Neural cell (in vitro differentiated cells): ENCODE measurements at regions not wholly inside any gene's neighbourhood (a gene's known extent, or its start where the extent isn't known, plus 50 kb on each side); places are given as distances from the start of the nearest gene placed in this dataset.
A peak's percentile ranks its signal among the peaks of the same experiment; 100 is the strongest.

Experiments used
- H2AFZ ChIP-seq: fragments of 200-600, 300-800 bp; sonication (generic), shearing (Covaris generic); 2 replicates; pipeline ENCODE4 v1.6.0; 2014; ENCODE audit warnings: low read depth, mild to moderate bottlenecking, antibody characterized with exemption, low read length, moderate library complexity
- H3F3A ChIP-seq: fragments of 200-600 bp; shearing (Covaris generic); 2 replicates; pipeline ENCODE4 v1.6.1; 2016; ENCODE audit warnings: mild to moderate bottlenecking, moderate library complexity, mixed read lengths, antibody characterized with exemption, low read length; ENCODE audit not compliant: insufficient read depth, poor library complexity, severe bottlenecking
- H3K27ac ChIP-seq: fragments of 200-600, 300-800 bp; sonication (generic), shearing (Covaris generic); 2 replicates; pipeline ENCODE4 v1.5.1; 2014; ENCODE audit warnings: mild to moderate bottlenecking, low read length, moderate library complexity
- H3K27me3 ChIP-seq: fragments of 300-800, 200-600 bp; sonication (generic), shearing (Covaris generic); 2 replicates; pipeline ENCODE4 v1.6.0; 2014; ENCODE audit warnings: mild to moderate bottlenecking, low read depth, low read length, moderate library complexity; ENCODE audit not compliant: insufficient read depth
- H3K36me3 ChIP-seq: fragments of 300-800, 200-600 bp; sonication (generic), shearing (Covaris generic); 2 replicates; pipeline ENCODE4 v1.5.1; 2014; ENCODE audit warnings: mild to moderate bottlenecking, antibody characterized with exemption, low read length, moderate library complexity; ENCODE audit not compliant: insufficient read depth
- H3K4me2 ChIP-seq: fragments of 300-800, 200-600 bp; sonication (generic), shearing (Covaris generic); 2 replicates; pipeline ENCODE4 v1.6.0; 2014; ENCODE audit warnings: mild to moderate bottlenecking, low read length
- H3K4me3 ChIP-seq: fragments of 300-800, 200-600 bp; sonication (generic), shearing (Covaris generic); 2 replicates; pipeline ENCODE4 v1.5.1; 2014; ENCODE audit warnings: mild to moderate bottlenecking, low read length, moderate library complexity
- H3K79me2 ChIP-seq: fragments of 200-600 bp; shearing (Covaris generic); replicated peaks from 2 replicates; pipeline ENCODE4 v1.6.0; 2014; ENCODE audit warnings: mild to moderate bottlenecking, low read length, moderate library complexity; ENCODE audit not compliant: insufficient read depth
- H3K9ac ChIP-seq: fragments of 300-800, 200-600 bp; sonication (generic), shearing (Covaris generic); 2 replicates; pipeline ENCODE4 v1.6.1; 2016; ENCODE audit warnings: mild to moderate bottlenecking, low read length, mixed read lengths
- H3K9me2 ChIP-seq: fragments of 200-600 bp; shearing (Covaris generic); 2 replicates; pipeline ENCODE4 v1.6.1; 2016; ENCODE audit warnings: mild to moderate bottlenecking, low read length, mixed read lengths; ENCODE audit not compliant: insufficient read depth
- H3K9me3 ChIP-seq: fragments of 200-600, 300-800 bp; sonication (generic), shearing (Covaris generic); 2 replicates; pipeline ENCODE4 v1.6.1; 2016; ENCODE audit warnings: mild to moderate bottlenecking, mixed run types, low read length, moderate library complexity, mixed read lengths
- H4K20me1 ChIP-seq: fragments of 200-600 bp; shearing (Covaris generic); 2 replicates; pipeline ENCODE4 v1.6.1; 2016; ENCODE audit warnings: mild to moderate bottlenecking, mixed run types; ENCODE audit not compliant: insufficient read depth
- CTCF ChIP-seq: fragments of 450-650 bp; IDR thresholded peaks from 2 replicates; pipeline ENCODE4 v1.5.1; 2014; ENCODE audit warnings: antibody characterized with exemption, mild to moderate bottlenecking, moderate library complexity; ENCODE audit not compliant: poor library complexity, severe bottlenecking
- EP300 ChIP-seq: fragments of 450-650 bp; conservative IDR thresholded peaks from 2 replicates; pipeline ENCODE4 v1.6.1; 2014; ENCODE audit warnings: antibody characterized with exemption, mild to moderate bottlenecking, moderate library complexity; ENCODE audit not compliant: poor library complexity, severe bottlenecking
- EZH2 ChIP-seq: fragments of 200-600, 300-800 bp; shearing (Covaris generic), sonication (generic); IDR thresholded peaks from 2 replicates; pipeline ENCODE4 v1.6.1; 2014; ENCODE audit warnings: antibody characterized with exemption, low read length, borderline replicate concordance, mild to moderate bottlenecking; ENCODE audit not compliant: insufficient read depth, poor library complexity, severe bottlenecking
- MXI1 ChIP-seq: fragments of 450-650 bp; conservative IDR thresholded peaks from 2 replicates; pipeline ENCODE4 v1.6.1; 2014; ENCODE audit warnings: antibody characterized with exemption, mild to moderate bottlenecking; ENCODE audit not compliant: poor library complexity, severe bottlenecking
- POLR2AphosphoS5 ChIP-seq: IDR thresholded peaks from 2 replicates; pipeline ENCODE4 v1.6.1; 2012
- RAD21 ChIP-seq: fragments of 450-650 bp; conservative IDR thresholded peaks from 2 replicates; pipeline ENCODE4 v1.6.1; 2014; ENCODE audit warnings: antibody characterized with exemption, mild to moderate bottlenecking, moderate library complexity
- REST ChIP-seq: IDR thresholded peaks from 2 replicates; pipeline ENCODE4 v1.6.1; 2012; ENCODE audit warnings: borderline replicate concordance
- SMC3 ChIP-seq: fragments of 450-650 bp; conservative IDR thresholded peaks from 2 replicates; pipeline ENCODE4 v1.6.1; 2014; ENCODE audit warnings: antibody characterized with exemption, mild to moderate bottlenecking, moderate library complexity; ENCODE audit not compliant: poor library complexity
- TAF1 ChIP-seq: IDR thresholded peaks from 2 replicates; pipeline ENCODE4 v1.6.1; 2012; ENCODE audit warnings: low read depth

DNA sequence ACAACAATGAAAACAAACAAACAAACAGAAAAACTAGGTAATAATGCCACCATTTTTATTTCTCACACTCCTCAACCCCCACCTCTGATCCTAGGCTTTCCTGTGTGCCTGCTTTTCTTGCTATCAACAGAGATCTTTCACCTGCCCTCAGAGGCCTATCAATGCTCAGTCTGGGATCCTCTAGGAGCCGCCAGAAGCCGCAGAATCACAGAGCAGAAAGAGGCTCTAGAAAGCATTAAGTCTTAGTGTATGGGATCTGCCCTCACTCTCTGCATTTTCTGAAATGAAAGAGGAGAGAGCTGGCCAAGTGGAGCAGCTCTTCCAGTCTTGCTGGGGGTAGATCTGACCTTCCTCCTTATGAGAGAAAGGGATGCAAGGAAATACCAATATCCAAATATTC lies 306.8 kb downstream of the TUSC7 start:
- Histone ChIP-seq H3F3A (peaks cover 7% of the 10 kb centered on the region), H3K4me3 (no peak overlapping the region), H3K9me3 (no peaks in the 10 kb centered on the region), H3K27ac (no peak overlapping the region), H4K20me1 (no peaks in the 10 kb centered on the region), H3K27me3 (no peaks in the 10 kb centered on the region), H3K79me2 (no peaks in the 10 kb centered on the region), H3K4me2 (no peak overlapping the region), H2AFZ (no peak overlapping the region), H3K9me2 (no peaks in the 10 kb centered on the region), H3K9ac (no peak overlapping the region), H3K36me3 (no peaks in the 10 kb centered on the region)
- TF ChIP-seq SMC3 = peak; percentile 59
- TF ChIP-seq RAD21 = peak; percentile 73
- peak; percentile 66 for TF ChIP-seq CTCF
- no peak for TF ChIP-seq EP300
- no peak for TF ChIP-seq MXI1

DNA sequence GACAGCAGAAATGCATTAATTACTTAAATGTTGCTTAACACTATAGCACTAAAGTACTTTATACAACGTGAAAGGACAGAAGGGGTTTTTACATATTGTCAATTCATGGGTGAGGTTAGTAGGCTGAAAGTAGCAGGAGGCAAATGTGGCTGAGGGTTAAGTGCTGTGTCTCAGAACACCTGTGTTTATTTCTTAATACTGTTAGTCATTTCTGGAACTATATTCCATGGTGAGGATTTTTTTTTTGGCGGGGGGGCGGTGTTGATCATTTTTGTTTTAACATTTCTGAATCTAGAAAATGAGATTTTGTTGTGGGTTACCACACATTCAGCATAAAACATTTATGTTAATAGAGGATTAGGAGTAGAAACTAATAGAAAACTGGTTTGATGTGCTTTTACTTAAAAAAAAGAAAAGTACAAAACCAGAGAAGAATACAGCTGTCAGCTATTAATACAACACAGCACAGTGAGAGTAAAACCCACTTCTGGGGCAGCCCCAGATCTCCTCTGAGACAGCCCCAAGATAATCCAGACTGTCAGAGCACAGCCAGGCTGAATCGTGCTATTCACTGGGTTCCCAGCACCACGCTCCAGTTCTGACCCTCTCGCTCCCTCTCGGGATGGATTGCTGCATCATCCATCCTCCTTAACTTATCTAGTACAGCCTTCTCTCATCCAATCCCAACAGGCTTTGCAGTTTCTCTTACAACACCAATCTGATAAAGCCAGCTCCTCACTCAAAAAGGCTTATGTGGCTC lies 307.7 kb downstream of the TUSC7 start:
- H4K20me1 ChIP-seq = no peaks in the 10 kb centered on the region
- no peak overlapping the region for H2AFZ ChIP-seq
- no peaks in the 10 kb centered on the region for H3K9me2 ChIP-seq
- TF ChIP-seq RAD21 = no peak
- no peak for TF ChIP-seq SMC3
- TF ChIP-seq CTCF = no peak
- no peak for TF ChIP-seq MXI1
- no peak for TF ChIP-seq EP300
- TF ChIP-seq EZH2 = no peak
- no peak for TF ChIP-seq POLR2AphosphoS5
- TF ChIP-seq TAF1 = no peak
- H3K27ac ChIP-seq = peak overlapping the region; percentile 77
- no peak overlapping the region for H3K4me3 ChIP-seq
- no peak overlapping the region for H3K4me2 ChIP-seq
- H3K79me2 ChIP-seq = no peaks in the 10 kb centered on the region
- H3K9ac ChIP-seq = peak overlapping the region; percentile 42
- H3K27me3 ChIP-seq = no peaks in the 10 kb centered on the region
- H3F3A ChIP-seq = peaks cover 7% of the 10 kb centered on the region
- H3K36me3 ChIP-seq = no peaks in the 10 kb centered on the region
- H3K9me3 ChIP-seq = no peaks in the 10 kb centered on the region

DNA sequence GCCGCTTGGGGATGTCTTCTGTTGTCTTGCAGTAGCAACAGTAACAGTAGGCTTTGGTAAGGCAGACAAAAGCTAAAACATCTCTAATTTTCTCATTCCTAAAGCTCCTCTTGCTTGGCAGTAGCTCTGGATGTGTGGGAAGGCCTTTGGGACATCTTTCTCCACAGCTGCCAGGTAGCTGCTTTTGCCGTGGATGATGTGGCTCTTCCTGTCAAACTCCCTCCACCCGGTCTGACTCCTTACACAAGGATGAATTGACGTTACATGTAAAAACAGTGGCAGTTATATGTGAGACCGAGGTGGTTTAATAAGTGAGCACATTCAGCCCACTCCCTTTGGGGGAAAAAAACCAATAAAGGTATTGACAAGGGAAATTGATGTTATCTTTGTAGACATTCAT lies 309.1 kb downstream of the TUSC7 start:
- H3K27ac ChIP-seq = peak overlapping the region; percentile 77
- H3K9ac ChIP-seq = peak overlapping the region; percentile 42

More for the DNA sequence above, 309.1 kb downstream of the TUSC7 start:
- no peak for TF ChIP-seq REST
- TF ChIP-seq SMC3 = no peak
- TF ChIP-seq TAF1 = no peak
- no peak for TF ChIP-seq EZH2
- TF ChIP-seq RAD21 = no peak
- no peak for TF ChIP-seq EP300
- TF ChIP-seq POLR2AphosphoS5 = no peak
- no peak for TF ChIP-seq CTCF
- no peak for TF ChIP-seq MXI1
- no peak overlapping the region for H3K4me2 ChIP-seq
- no peak overlapping the region for H2AFZ ChIP-seq
- H3K36me3 ChIP-seq = no peaks in the 10 kb centered on the region
- H3K27me3 ChIP-seq = no peaks in the 10 kb centered on the region
- peaks cover 7% of the 10 kb centered on the region for H3F3A ChIP-seq
- no peaks in the 10 kb centered on the region for H3K9me2 ChIP-seq
- H3K79me2 ChIP-seq = no peaks in the 10 kb centered on the region
- no peaks in the 10 kb centered on the region for H3K9me3 ChIP-seq
- no peaks in the 10 kb centered on the region for H4K20me1 ChIP-seq
- H3K4me3 ChIP-seq = peak overlapping the region; percentile 39
